ENCODE measurements at regions not wholly inside any gene's neighbourhood (a gene's known extent, or its start where the extent isn't known, plus 50 kb on each side); places are given as distances from the start of the nearest gene placed in this dataset.

DNA sequence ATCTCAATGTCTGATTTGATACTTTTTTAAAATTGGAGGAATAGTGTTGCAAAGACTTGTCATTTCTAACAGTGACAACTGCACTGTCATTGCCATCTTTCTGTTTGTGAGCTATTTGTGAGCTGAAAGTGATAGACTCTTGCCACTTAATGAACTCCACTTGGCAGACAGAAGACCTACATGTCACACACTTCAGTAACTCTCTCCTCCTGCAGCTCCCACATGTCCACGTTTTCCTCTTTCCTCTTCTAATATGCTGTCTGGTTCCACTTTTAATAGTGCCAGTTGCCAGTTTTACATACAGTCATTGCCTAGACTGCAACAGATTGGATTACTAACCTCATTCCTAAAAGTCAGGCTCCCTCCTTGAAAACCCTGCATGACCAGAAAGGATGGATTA is 121.5 kb downstream of the CAPZA3 start:
- no peak for TF ChIP-seq YY1 (IDR thresholded peaks at IDR 0.05; ENCODE audit: low read depth)
- no peak for TF ChIP-seq TAF1 (IDR thresholded peaks at IDR 0.05; ENCODE audit: low read depth)
- TF ChIP-seq, protein P1, sequence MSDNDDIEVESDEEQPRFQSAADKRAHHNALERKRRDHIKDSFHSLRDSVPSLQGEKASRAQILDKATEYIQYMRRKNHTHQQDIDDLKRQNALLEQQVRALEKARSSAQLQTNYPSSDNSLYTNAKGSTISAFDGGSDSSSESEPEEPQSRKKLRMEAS (IDR thresholded peaks at IDR 0.05), result no peak
- TF ChIP-seq FOXM1 (IDR thresholded peaks at IDR 0.05; ENCODE audit: borderline replicate concordance, low read depth), result no peak
- TF ChIP-seq, protein P2, sequence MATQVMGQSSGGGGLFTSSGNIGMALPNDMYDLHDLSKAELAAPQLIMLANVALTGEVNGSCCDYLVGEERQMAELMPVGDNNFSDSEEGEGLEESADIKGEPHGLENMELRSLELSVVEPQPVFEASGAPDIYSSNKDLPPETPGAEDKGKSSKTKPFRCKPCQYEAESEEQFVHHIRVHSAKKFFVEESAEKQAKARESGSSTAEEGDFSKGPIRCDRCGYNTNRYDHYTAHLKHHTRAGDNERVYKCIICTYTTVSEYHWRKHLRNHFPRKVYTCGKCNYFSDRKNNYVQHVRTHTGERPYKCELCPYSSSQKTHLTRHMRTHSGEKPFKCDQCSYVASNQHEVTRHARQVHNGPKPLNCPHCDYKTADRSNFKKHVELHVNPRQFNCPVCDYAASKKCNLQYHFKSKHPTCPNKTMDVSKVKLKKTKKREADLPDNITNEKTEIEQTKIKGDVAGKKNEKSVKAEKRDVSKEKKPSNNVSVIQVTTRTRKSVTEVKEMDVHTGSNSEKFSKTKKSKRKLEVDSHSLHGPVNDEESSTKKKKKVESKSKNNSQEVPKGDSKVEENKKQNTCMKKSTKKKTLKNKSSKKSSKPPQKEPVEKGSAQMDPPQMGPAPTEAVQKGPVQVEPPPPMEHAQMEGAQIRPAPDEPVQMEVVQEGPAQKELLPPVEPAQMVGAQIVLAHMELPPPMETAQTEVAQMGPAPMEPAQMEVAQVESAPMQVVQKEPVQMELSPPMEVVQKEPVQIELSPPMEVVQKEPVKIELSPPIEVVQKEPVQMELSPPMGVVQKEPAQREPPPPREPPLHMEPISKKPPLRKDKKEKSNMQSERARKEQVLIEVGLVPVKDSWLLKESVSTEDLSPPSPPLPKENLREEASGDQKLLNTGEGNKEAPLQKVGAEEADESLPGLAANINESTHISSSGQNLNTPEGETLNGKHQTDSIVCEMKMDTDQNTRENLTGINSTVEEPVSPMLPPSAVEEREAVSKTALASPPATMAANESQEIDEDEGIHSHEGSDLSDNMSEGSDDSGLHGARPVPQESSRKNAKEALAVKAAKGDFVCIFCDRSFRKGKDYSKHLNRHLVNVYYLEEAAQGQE (IDR thresholded peaks at IDR 0.05; ENCODE audit: low read depth), result no peak
- no peak for TF ChIP-seq ZBTB7A (IDR thresholded peaks at IDR 0.05; ENCODE audit: low read depth)
- no peak for TF ChIP-seq CREB1 (IDR thresholded peaks at IDR 0.05; ENCODE audit: low read depth)
- no peak for TF ChIP-seq CEBPB (IDR thresholded peaks at IDR 0.05)
- no peak for TF ChIP-seq TCF12 (IDR thresholded peaks at IDR 0.05; ENCODE audit: low read depth)
- TF ChIP-seq EP300 (IDR thresholded peaks at IDR 0.05; ENCODE audit: borderline replicate concordance), result no peak
- no peak for TF ChIP-seq EGR1 (IDR thresholded peaks at IDR 0.05)
- no peak for TF ChIP-seq NFIC (IDR thresholded peaks at IDR 0.05)
- no peak for TF ChIP-seq RAD21 (IDR thresholded peaks at IDR 0.05; ENCODE audit: low read depth)
- TF ChIP-seq, protein P3, sequence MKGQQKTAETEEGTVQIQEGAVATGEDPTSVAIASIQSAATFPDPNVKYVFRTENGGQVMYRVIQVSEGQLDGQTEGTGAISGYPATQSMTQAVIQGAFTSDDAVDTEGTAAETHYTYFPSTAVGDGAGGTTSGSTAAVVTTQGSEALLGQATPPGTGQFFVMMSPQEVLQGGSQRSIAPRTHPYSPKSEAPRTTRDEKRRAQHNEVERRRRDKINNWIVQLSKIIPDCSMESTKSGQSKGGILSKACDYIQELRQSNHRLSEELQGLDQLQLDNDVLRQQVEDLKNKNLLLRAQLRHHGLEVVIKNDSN (IDR thresholded peaks at IDR 0.05), result no peak
- TF ChIP-seq TEAD4 (IDR thresholded peaks at IDR 0.05), result no peak

DNA sequence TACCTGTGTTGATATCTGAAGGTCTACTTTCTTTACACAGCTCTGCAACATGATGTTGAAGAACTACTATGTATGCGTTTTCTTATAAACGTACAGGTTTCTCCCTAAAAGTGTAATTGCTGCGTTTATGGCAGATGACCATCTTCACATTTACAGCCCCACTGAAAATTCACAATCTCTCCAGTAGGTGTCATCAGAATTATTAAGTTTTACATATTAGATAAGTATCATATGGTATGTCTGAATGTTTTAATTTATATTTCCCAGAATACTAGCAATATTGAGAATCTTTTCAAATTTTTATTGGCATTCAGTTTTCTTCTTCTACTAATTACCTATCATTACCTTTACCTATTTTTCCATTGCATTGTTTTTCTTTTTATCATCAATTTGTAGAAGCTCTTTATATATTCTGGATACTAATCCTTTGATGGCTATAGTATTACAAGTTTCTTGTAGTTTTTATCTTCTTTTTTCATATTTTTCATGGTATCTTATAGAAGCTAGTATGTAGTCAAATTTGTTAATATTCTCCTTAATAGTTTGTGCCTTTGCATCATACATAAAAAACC is 123.5 kb downstream of the CAPZA3 start:
- TF ChIP-seq TAF1 (IDR thresholded peaks at IDR 0.05; ENCODE audit: low read depth) (no peak), CREB1 (IDR thresholded peaks at IDR 0.05; ENCODE audit: low read depth) (no peak), YY1 (IDR thresholded peaks at IDR 0.05; ENCODE audit: low read depth) (no peak), RAD21 (IDR thresholded peaks at IDR 0.05; ENCODE audit: low read depth) (peak; percentile 70), ZBTB7A (IDR thresholded peaks at IDR 0.05; ENCODE audit: low read depth) (no peak), TEAD4 (IDR thresholded peaks at IDR 0.05) (no peak)
- TF ChIP-seq, protein P3 (IDR thresholded peaks at IDR 0.05), result no peak
- TF ChIP-seq, protein P2 (IDR thresholded peaks at IDR 0.05; ENCODE audit: low read depth), result no peak

DNA sequence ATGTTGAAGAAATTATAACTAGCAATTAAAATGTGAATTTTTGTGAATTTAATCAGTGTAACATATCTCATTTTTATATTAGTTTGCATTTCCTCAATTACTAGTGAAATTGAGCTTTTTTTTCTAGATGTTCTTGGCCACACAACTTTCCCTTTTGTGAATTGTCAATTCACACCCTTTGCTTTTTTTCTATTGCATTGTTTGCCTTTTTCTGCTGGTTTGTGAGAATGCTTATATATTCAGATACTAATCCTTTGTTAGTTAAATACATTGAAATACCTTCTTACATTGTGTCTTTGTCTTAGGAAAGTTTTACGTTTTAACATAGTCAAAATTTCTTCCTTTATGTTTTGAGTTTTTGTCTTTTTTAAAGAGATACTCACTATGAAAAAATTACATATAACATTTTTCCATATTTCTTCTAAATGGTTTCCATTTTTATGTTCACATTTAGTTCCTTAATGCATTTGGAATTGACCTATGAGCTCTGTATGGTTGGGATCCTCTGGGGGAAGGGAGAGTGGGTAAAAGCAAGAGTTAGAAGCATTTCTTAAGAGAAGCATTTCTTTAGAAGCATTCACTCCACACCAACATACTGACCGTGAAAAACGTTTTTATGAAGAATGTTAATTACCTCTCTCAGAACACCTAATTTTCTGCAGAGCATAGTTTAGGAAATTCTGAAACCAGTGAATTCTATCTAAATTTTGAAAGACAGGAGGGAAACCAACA is 126.0 kb downstream of the CAPZA3 start:
- no peak for TF ChIP-seq TEAD4 (IDR thresholded peaks at IDR 0.05)
- no peak for TF ChIP-seq RAD21 (IDR thresholded peaks at IDR 0.05; ENCODE audit: low read depth)
- TF ChIP-seq TCF12 (IDR thresholded peaks at IDR 0.05; ENCODE audit: low read depth), result no peak
- TF ChIP-seq CREB1 (IDR thresholded peaks at IDR 0.05; ENCODE audit: low read depth), result no peak
- no peak for TF ChIP-seq NFIC (IDR thresholded peaks at IDR 0.05)

DNA sequence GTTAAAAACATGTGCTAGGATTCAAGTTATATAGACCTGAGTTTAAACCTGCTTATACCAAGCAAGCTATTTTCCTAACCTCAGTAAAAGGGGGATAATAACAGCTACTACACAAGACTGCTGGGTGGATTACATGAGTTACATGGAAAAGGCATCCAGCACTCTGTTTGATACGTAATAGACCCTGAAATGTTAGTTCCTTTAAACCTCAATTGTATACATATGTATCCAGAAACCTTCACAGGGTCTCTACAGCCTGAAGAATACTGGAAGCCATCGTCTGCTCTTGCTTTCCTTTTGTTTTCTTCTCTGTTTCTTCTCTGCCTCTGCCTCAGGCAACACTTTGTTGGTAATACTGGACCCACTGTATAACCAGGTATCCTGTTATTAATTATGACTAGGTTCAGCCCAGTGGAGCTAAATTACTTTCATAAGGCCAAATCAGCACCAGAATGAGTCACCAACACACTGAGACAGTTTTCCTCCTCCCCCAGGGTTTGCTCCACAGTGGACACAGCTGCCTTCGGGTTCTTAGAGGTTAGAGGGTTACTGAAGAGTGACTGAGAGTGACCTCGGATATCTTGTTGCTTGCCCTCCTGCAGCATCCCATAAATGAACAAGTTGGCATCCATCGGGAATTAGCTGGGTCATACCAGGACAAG is 127.1 kb downstream of the CAPZA3 start:
- TF ChIP-seq TAF1 (IDR thresholded peaks at IDR 0.05; ENCODE audit: low read depth), result no peak
- no peak for TF ChIP-seq ZBTB7A (IDR thresholded peaks at IDR 0.05; ENCODE audit: low read depth)
- no peak for TF ChIP-seq NFIC (IDR thresholded peaks at IDR 0.05)
- TF ChIP-seq TEAD4 (IDR thresholded peaks at IDR 0.05), result no peak
- TF ChIP-seq, protein P3 (IDR thresholded peaks at IDR 0.05), result no peak
- TF ChIP-seq YY1 (IDR thresholded peaks at IDR 0.05; ENCODE audit: low read depth), result no peak
- TF ChIP-seq EP300 (IDR thresholded peaks at IDR 0.05; ENCODE audit: borderline replicate concordance), result no peak
- TF ChIP-seq, protein P2 (IDR thresholded peaks at IDR 0.05; ENCODE audit: low read depth), result no peak
- TF ChIP-seq, protein P1 (IDR thresholded peaks at IDR 0.05), result no peak
- TF ChIP-seq CREB1 (IDR thresholded peaks at IDR 0.05; ENCODE audit: low read depth), result no peak
- no peak for TF ChIP-seq TCF12 (IDR thresholded peaks at IDR 0.05; ENCODE audit: low read depth)
- TF ChIP-seq RAD21 (IDR thresholded peaks at IDR 0.05; ENCODE audit: low read depth), result no peak
- TF ChIP-seq EGR1 (IDR thresholded peaks at IDR 0.05), result no peak
- TF ChIP-seq FOXM1 (IDR thresholded peaks at IDR 0.05; ENCODE audit: borderline replicate concordance, low read depth), result no peak
- TF ChIP-seq CEBPB (IDR thresholded peaks at IDR 0.05), result no peak
